ENCODE measurements at regions not wholly inside any gene's neighbourhood (a gene's known extent, or its start where the extent isn't known, plus 50 kb on each side); places are given as distances from the start of the nearest gene placed in this dataset.
"Not testable (repeated sequence)": the region's sequence is repeated elsewhere in the genome, so short reads cannot be mapped to it uniquely, and the experiment has no call there.

- CTCF ChIA-PET; H3K4me1 Mint-ChIP-seq; H3K27me3 ChIP-seq (ENCODE audit: control insufficient read depth in 2 of 2, insufficient read depth in 2 of 2, low read length in 2 of 2); H3K36me3 Mint-ChIP-seq; intact Hi-C loops (cut with micrococcal nuclease); H3K4me1 ChIP-seq (ENCODE audit: control insufficient read depth in 2 of 2, insufficient read depth in 2 of 2, low read length in 2 of 2); H3K27ac Mint-ChIP-seq; POLR2A ChIA-PET; H3K36me3 ChIP-seq (ENCODE audit: control insufficient read depth in 2 of 3, insufficient read depth in 3 of 3, low read length in 3 of 3); H3K4me3 Mint-ChIP-seq; H3K9me3 ChIP-seq (ENCODE audit: control insufficient read depth in 2 of 3, low read length in 3 of 3); H3K4me3 ChIP-seq (ENCODE audit: low read length); H3K27me3 Mint-ChIP-seq; H3K27ac ChIP-seq (ENCODE audit: low read depth, low read length); H3K9me3 Mint-ChIP-seq; DNase-seq: not testable (repeated sequence)
- ATAC-seq, result peak; percentile 91
These were observed 55.9 kb upstream of the NOTCH2NLA start for GRCh38 chr1:146284760-146285159.

GRCh38 chr1:146283527-146283880 lies 54.7 kb upstream of the NOTCH2NLA start:
- H3K9me3 Mint-ChIP-seq; H3K36me3 ChIP-seq (ENCODE audit: control insufficient read depth in 2 of 3, insufficient read depth in 3 of 3, low read length in 3 of 3); H3K4me3 ChIP-seq (ENCODE audit: low read length); intact Hi-C loops (cut with micrococcal nuclease); H3K36me3 Mint-ChIP-seq; H3K4me3 Mint-ChIP-seq; H3K27me3 ChIP-seq (ENCODE audit: control insufficient read depth in 2 of 2, insufficient read depth in 2 of 2, low read length in 2 of 2); H3K27ac ChIP-seq (ENCODE audit: low read depth, low read length); H3K27ac Mint-ChIP-seq; CTCF ChIA-PET; ATAC-seq; POLR2A ChIA-PET; H3K4me1 Mint-ChIP-seq; H3K27me3 Mint-ChIP-seq; DNase-seq; H3K4me1 ChIP-seq (ENCODE audit: control insufficient read depth in 2 of 2, insufficient read depth in 2 of 2, low read length in 2 of 2); H3K9me3 ChIP-seq (ENCODE audit: control insufficient read depth in 2 of 3, low read length in 3 of 3): not testable (repeated sequence)

- peak; percentile 60 for ATAC-seq
- H3K9me3 Mint-ChIP-seq; H3K36me3 ChIP-seq (ENCODE audit: control insufficient read depth in 2 of 3, insufficient read depth in 3 of 3, low read length in 3 of 3); DNase-seq; H3K27ac ChIP-seq (ENCODE audit: low read depth, low read length); H3K4me3 Mint-ChIP-seq; CTCF ChIA-PET; H3K4me3 ChIP-seq (ENCODE audit: low read length); H3K36me3 Mint-ChIP-seq; H3K4me1 Mint-ChIP-seq; H3K27ac Mint-ChIP-seq; H3K9me3 ChIP-seq (ENCODE audit: control insufficient read depth in 2 of 3, low read length in 3 of 3); intact Hi-C loops (cut with micrococcal nuclease); H3K27me3 ChIP-seq (ENCODE audit: control insufficient read depth in 2 of 2, insufficient read depth in 2 of 2, low read length in 2 of 2); H3K4me1 ChIP-seq (ENCODE audit: control insufficient read depth in 2 of 2, insufficient read depth in 2 of 2, low read length in 2 of 2); POLR2A ChIA-PET; H3K27me3 Mint-ChIP-seq: not testable (repeated sequence)
These were observed 54.1 kb upstream of the NOTCH2NLA start for GRCh38 chr1:146282807-146283526.

GRCh38 chr1:146281522-146281921 lies 52.7 kb upstream of the NOTCH2NLA start:
- H3K4me3 Mint-ChIP-seq; H3K27ac ChIP-seq (ENCODE audit: low read depth, low read length); H3K27me3 ChIP-seq (ENCODE audit: control insufficient read depth in 2 of 2, insufficient read depth in 2 of 2, low read length in 2 of 2); H3K27me3 Mint-ChIP-seq; H3K9me3 ChIP-seq (ENCODE audit: control insufficient read depth in 2 of 3, low read length in 3 of 3); H3K36me3 ChIP-seq (ENCODE audit: control insufficient read depth in 2 of 3, insufficient read depth in 3 of 3, low read length in 3 of 3); H3K9me3 Mint-ChIP-seq; CTCF ChIA-PET; H3K4me1 Mint-ChIP-seq; DNase-seq; POLR2A ChIA-PET; H3K36me3 Mint-ChIP-seq; H3K4me3 ChIP-seq (ENCODE audit: low read length); H3K4me1 ChIP-seq (ENCODE audit: control insufficient read depth in 2 of 2, insufficient read depth in 2 of 2, low read length in 2 of 2); intact Hi-C loops (cut with micrococcal nuclease); H3K27ac Mint-ChIP-seq; ATAC-seq: not testable (repeated sequence)

DNA sequence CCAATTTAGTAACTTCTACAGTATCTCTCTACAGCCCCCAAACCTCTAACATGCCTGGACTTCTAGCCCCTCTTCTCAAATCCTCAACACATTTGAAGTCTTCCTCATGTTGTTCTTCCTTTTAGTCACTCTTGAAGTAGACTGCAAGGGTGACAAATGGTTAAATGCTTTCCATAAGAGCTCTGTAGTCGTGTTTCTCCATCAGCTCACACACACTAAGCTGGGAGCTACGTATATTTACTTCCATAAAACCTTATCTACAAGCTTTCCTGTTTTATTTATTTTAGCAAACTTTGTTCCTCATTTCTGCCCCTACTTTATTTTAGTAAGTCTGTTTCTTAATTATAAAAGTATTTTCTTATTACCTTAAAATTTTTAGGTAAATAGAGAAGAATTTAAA lies 49.9 kb upstream of the NOTCH2NLA start:
- DNase-seq; H3K36me3 Mint-ChIP-seq; H3K36me3 ChIP-seq (ENCODE audit: control insufficient read depth in 2 of 3, insufficient read depth in 3 of 3, low read length in 3 of 3); H3K27me3 ChIP-seq (ENCODE audit: control insufficient read depth in 2 of 2, insufficient read depth in 2 of 2, low read length in 2 of 2); H3K27ac Mint-ChIP-seq; POLR2A ChIA-PET; H3K4me3 Mint-ChIP-seq; H3K4me1 Mint-ChIP-seq; H3K4me3 ChIP-seq (ENCODE audit: low read length); H3K9me3 Mint-ChIP-seq; H3K27ac ChIP-seq (ENCODE audit: low read depth, low read length); intact Hi-C loops (cut with micrococcal nuclease); H3K9me3 ChIP-seq (ENCODE audit: control insufficient read depth in 2 of 3, low read length in 3 of 3); H3K4me1 ChIP-seq (ENCODE audit: control insufficient read depth in 2 of 2, insufficient read depth in 2 of 2, low read length in 2 of 2); CTCF ChIA-PET; H3K27me3 Mint-ChIP-seq: not testable (repeated sequence)
- peak; percentile 28 for ATAC-seq
